GM19043 (cell line): ENCODE measurements at regions not wholly inside any gene's neighbourhood (a gene's known extent, or its start where the extent isn't known, plus 50 kb on each side); places are given as distances from the start of the nearest gene placed in this dataset.

ENCODE experiments used
- ATAC-seq: cut with Tn5 transposase; IDR thresholded peaks from one replicate; pipeline ENCODE4 v1.9.1; 2021; ENCODE audit warnings: low read depth; ENCODE audit not compliant: unreplicated experiment

GRCh38 chr12:60119327-60119726 lies 523.5 kb downstream of the SLC16A7 start:
- ATAC-seq, result no peak

- no peak for ATAC-seq
Measured at GRCh38 chr12:60120199-60120598, 524.4 kb downstream of the SLC16A7 start.

GRCh38 chr12:60123557-60123956 lies 527.7 kb downstream of the SLC16A7 start:
- ATAC-seq, result no peak

- no peak for ATAC-seq
Measured at GRCh38 chr12:60137513-60137912, 541.7 kb downstream of the SLC16A7 start.

DNA sequence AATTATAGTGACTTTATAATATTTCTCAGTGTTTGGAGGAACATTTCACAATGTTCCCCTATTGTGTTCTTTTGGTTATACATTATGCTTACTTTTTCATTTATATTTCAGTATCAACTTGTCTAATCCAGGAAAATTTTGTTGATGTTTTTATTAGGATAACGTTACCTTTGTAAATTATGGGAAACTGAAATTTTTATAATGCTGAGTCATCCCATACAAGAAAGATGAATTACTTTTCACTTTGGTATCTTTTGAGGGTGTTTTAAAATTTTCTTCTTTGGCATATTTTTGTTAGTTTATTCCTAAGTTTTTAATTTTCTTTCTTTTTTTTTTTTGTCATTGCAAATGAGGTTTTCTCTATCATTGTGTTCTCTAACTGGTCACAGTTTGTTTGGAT lies 542.7 kb downstream of the SLC16A7 start:
- ATAC-seq, result no peak

DNA sequence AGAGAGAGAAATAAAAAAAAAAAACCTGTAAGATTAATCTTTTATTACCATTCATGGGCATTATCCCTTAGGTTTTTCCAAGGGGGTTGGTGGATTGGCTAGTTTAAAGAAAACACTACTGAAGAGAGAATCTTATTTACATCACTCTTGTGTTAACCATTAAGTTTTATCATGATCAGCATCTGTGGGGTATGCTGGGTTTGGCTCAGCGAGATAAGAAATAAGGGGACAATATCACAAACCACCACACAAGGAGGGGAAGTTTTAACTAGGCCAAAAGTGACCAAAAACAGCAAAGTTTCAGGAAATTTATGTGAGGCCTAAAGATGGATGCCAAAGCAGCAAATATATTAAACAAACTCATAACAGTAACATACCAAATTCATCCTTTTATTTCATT lies 548.6 kb downstream of the SLC16A7 start:
- ATAC-seq, result no peak

- no peak for ATAC-seq
Measured at GRCh38 chr12:60148109-60148508, 552.3 kb downstream of the SLC16A7 start.

DNA sequence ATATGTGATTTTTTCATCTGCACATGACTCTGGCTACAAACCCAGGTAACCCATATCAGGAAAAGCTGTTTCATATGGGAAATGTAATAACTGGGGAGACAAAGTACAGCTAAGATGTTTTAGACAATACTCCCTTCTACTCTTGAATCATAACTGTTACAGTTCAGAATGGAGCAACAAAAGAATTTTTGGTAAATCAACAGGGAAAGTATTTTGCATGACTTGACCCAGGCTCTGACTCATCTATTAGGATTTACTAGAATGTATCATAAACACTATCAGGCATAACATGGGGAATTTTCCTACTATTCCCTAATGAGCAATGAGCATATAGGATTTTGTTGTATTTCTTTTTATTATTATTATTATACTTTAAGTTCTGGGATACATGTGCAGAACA lies 553.0 kb downstream of the SLC16A7 start:
- no peak for ATAC-seq

DNA sequence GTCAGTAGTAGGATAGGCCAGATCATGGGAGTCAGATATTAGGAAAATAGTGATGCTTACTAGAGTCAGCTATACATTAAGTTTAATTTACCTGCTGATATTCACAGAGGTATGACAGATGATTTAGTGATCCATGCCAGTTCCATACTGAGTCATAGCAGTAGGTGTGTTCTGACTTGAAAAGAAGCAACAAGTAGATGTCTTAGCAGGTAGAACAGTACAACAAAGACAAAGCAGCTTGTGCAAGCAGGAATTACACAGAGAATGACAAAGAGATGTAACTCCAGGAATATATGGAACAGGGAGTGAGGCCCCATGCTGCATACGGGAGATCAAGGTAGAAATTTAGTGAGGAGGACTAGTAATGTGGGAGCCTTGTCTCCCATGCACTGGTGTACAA lies 556.9 kb downstream of the SLC16A7 start:
- no peak for ATAC-seq

- ATAC-seq, result no peak
Measured at GRCh38 chr12:60159761-60160160, 563.9 kb downstream of the SLC16A7 start.

- no peak for ATAC-seq
Measured at GRCh38 chr12:60162988-60163720, 567.3 kb downstream of the SLC16A7 start.

GRCh38 chr12:60165781-60166180 lies 570.0 kb downstream of the SLC16A7 start:
- no peak for ATAC-seq

DNA sequence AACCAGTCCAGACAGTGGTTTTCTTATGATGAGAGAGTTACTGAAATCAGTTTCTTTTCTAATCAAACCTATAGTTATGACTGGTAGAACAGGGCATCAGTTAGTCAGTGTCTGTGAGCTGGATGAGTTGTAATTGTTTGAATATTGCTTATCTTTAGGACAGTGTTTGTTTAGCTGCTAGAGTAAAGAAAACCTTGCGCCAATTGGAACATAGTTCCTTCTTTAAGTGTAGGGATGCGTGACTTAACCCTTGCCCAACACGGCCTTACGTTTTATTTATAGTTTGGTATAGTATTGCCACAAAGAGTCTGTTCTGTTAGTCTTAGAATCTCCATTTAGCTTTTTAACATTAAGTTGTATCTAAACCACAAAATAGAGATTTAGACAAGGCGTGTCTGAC lies 572.6 kb downstream of the SLC16A7 start:
- no peak for ATAC-seq

GRCh38 chr12:60169904-60170303 lies 574.1 kb downstream of the SLC16A7 start:
- no peak for ATAC-seq

GRCh38 chr12:60172266-60173211 lies 576.7 kb downstream of the SLC16A7 start:
- no peak for ATAC-seq

DNA sequence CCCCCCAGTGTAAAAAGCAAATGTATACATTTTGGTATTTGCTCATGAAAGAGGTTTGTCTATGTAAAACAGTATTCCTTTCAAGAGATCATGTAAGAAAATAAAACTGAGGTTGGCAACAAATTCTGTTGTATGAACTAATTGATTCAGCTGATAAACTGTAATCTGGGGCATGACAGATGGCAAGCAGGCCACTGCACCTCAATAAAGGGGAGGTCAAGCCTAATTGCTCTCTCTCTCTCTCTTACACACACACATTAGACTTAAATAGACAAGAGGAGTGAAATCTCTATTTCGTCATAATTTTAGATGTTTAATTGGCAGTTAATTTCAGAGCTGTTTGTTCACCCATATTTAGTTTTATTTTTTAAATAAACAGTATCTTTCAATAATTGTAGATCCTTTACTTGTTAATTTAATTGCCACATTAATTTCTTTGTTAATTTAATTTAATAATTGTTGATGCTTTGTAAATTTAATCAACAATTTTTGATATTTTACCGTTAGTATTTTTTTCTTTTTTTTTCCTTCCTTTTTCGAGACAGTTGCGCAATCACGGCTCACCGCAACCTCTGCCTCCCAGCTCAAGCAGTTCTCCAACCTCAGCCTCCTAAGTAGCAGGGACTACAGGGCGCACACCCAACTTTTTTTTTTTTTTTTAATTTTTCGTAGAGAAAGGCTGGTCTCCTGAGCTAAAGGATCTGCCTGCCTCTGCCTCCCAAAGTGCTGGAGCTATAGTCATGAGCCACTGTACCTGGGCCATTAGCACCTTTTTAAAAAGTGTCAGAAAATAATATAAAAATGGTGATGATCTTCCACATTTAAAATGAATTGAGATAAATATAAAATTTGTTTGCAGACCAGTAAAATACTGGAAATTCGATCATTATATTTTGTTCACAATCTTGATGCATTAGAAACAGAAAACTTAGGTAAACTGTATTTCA lies 577.7 kb downstream of the SLC16A7 start:
- ATAC-seq, result no peak

DNA sequence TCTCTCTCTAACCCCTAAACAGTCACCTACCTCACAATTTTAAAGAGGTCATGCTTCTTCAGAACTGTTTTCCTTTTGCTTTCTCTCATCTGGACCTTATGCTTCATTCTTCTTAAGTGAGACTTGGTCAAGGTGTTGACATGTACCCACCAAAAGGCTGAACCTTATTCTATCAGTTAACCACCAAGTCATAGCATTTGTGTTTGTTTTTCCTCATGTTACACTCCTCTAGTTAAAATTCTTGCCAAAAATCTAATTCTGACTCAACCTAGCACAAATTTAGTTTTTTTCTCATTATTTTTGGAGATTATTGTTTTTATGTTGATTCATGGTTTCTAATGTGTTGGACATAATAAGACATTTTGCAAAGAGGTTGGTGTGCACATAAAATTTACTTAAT lies 578.6 kb downstream of the SLC16A7 start:
- no peak for ATAC-seq

DNA sequence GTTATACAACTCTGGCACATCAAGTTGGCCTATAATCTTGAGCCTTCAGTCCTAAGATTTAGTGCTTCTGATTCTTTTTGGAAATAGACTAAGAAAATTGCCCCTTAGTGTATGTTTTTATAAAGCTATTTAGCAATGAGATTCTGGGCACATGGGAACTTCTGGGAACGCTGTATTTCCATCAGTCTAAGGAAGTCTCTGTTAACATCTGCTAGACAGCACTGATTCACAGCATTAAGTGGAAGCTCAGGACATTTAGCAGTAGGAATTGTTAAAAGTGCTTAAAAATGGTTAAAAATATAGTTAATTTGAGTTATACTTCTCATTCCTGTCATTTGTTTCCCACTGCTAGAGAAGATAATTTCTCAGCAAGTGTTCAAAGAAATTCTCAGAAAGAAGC lies 579.1 kb downstream of the SLC16A7 start:
- no peak for ATAC-seq

GRCh38 chr12:60176891-60177290 lies 581.1 kb downstream of the SLC16A7 start:
- ATAC-seq, result no peak

DNA sequence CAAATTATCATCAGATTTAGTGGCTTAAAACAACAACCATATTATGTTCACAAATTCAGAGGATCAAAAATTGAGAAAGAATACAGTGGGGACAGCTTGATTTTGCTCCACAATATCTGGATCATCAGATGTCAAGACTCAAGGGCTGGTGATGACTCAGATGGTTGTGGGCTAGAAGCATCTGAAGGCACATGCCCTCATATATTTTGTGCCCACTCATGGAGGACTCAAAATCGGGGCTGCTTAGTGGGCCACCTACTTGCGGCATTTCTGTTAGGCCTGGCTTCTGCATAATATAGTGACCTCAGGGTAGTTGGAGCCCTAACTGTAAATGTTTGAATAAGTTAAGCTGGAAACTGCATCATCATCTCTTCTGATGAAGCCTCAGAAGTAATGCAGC lies 584.5 kb downstream of the SLC16A7 start:
- no peak for ATAC-seq

- ATAC-seq, result no peak
Measured at GRCh38 chr12:60182354-60182753, 586.5 kb downstream of the SLC16A7 start.
